ENCODE measurements at regions not wholly inside any gene's neighbourhood (a gene's known extent, or its start where the extent isn't known, plus 50 kb on each side); places are given as distances from the start of the nearest gene placed in this dataset.

DNA sequence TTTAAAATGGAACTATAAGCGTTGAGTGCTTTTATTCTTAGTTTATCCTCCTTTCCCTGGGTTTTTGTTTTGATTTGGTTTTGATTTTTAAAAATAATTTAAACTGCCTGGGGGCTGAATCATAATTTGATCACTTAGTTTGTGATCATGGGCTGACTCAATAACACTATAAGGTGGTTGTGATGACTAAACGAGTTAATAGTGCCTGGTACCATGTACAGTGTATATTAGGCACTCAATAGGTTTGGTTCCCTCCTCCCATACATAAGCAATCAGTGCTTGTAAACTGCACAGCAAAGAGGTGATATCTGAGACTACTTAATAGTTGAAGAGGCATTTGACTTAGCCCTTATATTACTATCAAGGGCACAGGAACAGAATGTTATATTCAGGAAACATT lies 200.9 kb upstream of the RFC3 start:
- TF ChIP-seq, protein P1, sequence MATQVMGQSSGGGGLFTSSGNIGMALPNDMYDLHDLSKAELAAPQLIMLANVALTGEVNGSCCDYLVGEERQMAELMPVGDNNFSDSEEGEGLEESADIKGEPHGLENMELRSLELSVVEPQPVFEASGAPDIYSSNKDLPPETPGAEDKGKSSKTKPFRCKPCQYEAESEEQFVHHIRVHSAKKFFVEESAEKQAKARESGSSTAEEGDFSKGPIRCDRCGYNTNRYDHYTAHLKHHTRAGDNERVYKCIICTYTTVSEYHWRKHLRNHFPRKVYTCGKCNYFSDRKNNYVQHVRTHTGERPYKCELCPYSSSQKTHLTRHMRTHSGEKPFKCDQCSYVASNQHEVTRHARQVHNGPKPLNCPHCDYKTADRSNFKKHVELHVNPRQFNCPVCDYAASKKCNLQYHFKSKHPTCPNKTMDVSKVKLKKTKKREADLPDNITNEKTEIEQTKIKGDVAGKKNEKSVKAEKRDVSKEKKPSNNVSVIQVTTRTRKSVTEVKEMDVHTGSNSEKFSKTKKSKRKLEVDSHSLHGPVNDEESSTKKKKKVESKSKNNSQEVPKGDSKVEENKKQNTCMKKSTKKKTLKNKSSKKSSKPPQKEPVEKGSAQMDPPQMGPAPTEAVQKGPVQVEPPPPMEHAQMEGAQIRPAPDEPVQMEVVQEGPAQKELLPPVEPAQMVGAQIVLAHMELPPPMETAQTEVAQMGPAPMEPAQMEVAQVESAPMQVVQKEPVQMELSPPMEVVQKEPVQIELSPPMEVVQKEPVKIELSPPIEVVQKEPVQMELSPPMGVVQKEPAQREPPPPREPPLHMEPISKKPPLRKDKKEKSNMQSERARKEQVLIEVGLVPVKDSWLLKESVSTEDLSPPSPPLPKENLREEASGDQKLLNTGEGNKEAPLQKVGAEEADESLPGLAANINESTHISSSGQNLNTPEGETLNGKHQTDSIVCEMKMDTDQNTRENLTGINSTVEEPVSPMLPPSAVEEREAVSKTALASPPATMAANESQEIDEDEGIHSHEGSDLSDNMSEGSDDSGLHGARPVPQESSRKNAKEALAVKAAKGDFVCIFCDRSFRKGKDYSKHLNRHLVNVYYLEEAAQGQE (IDR thresholded peaks at IDR 0.05; ENCODE audit: insufficient read depth in 1 of 2, low read depth in 2 of 2, low read length in 2 of 2), result no peak
- no peak for TF ChIP-seq POLR2AphosphoS5 (IDR thresholded peaks at IDR 0.05; ENCODE audit: low read depth, low read length)
- TF ChIP-seq TAF1 (IDR thresholded peaks at IDR 0.05; ENCODE audit: borderline replicate concordance, insufficient read depth, low read length), result no peak

DNA sequence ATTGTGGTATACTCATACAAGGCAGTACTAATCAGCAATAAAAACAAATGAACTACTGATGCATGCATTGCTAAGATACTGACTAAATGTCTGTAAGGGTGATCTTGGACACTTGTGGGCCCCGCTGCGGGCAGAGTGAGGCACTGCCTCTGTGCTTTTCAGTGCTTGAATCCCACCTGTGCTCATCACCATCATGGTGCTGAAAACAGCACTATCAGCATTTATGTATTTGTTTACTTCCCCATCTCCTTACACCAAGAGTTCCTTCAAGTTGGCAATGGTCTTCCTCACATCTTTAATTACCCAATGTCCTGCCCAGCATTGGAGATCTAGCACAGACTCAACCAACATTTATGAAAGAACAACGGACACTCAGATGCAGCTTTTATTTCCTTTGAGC lies 193.7 kb upstream of the RFC3 start:
- TF ChIP-seq POLR2AphosphoS5 (IDR thresholded peaks at IDR 0.05; ENCODE audit: low read depth, low read length) (no peak), SIN3A (IDR thresholded peaks at IDR 0.05; ENCODE audit: borderline replicate concordance, insufficient read depth, low read length) (no peak), FOXP2 (optimal IDR thresholded peaks at IDR 0.05; ENCODE audit: borderline replicate concordance, extremely low read depth, extremely low read length, insufficient read depth) (no peak), TAF1 (IDR thresholded peaks at IDR 0.05; ENCODE audit: borderline replicate concordance, insufficient read depth, low read length) (no peak)
- TF ChIP-seq, protein P1 (IDR thresholded peaks at IDR 0.05; ENCODE audit: insufficient read depth in 1 of 2, low read depth in 2 of 2, low read length in 2 of 2), result no peak

DNA sequence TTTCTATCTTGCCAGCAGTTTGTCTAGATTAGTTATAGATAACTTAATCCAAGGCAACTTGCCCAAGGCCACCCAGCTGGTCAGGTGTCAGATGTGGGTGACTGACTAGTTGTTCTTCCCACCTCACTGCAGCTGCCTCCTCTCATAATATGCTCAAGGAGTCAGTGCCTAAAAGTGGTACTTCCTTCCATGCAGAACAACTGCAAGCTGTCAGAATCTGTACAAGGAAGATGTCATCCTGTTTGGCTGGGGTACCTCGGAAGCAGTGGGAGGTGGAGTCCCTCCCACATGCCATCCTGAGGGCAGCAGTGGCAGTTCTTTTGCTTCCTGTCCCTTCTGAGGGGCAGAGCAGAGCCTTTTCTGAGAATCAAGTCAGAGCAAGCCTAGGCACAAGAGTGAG lies 193.2 kb upstream of the RFC3 start:
- TF ChIP-seq FOXP2 (optimal IDR thresholded peaks at IDR 0.05; ENCODE audit: borderline replicate concordance, extremely low read depth, extremely low read length, insufficient read depth), result no peak
- no peak for TF ChIP-seq SIN3A (IDR thresholded peaks at IDR 0.05; ENCODE audit: borderline replicate concordance, insufficient read depth, low read length)
- no peak for TF ChIP-seq TAF1 (IDR thresholded peaks at IDR 0.05; ENCODE audit: borderline replicate concordance, insufficient read depth, low read length)
- TF ChIP-seq POLR2AphosphoS5 (IDR thresholded peaks at IDR 0.05; ENCODE audit: low read depth, low read length), result no peak
- TF ChIP-seq, protein P1 (IDR thresholded peaks at IDR 0.05; ENCODE audit: insufficient read depth in 1 of 2, low read depth in 2 of 2, low read length in 2 of 2), result no peak

- no peak for TF ChIP-seq FOXP2 (optimal IDR thresholded peaks at IDR 0.05; ENCODE audit: borderline replicate concordance, extremely low read depth, extremely low read length, insufficient read depth)
- no peak for TF ChIP-seq POLR2AphosphoS5 (IDR thresholded peaks at IDR 0.05; ENCODE audit: low read depth, low read length)
- TF ChIP-seq, protein P1 (IDR thresholded peaks at IDR 0.05; ENCODE audit: insufficient read depth in 1 of 2, low read depth in 2 of 2, low read length in 2 of 2), result no peak
- TF ChIP-seq TAF1 (IDR thresholded peaks at IDR 0.05; ENCODE audit: borderline replicate concordance, insufficient read depth, low read length), result no peak
- TF ChIP-seq SIN3A (IDR thresholded peaks at IDR 0.05; ENCODE audit: borderline replicate concordance, insufficient read depth, low read length), result no peak
Observed at GRCh38 chr13:33626407-33626806, 191.5 kb upstream of the RFC3 start.

GRCh38 chr13:33628662-33629061 lies 189.3 kb upstream of the RFC3 start:
- TF ChIP-seq FOXP2 (optimal IDR thresholded peaks at IDR 0.05; ENCODE audit: borderline replicate concordance, extremely low read depth, extremely low read length, insufficient read depth), result no peak
- no peak for TF ChIP-seq POLR2AphosphoS5 (IDR thresholded peaks at IDR 0.05; ENCODE audit: low read depth, low read length)
- no peak for TF ChIP-seq SIN3A (IDR thresholded peaks at IDR 0.05; ENCODE audit: borderline replicate concordance, insufficient read depth, low read length)
- TF ChIP-seq TAF1 (IDR thresholded peaks at IDR 0.05; ENCODE audit: borderline replicate concordance, insufficient read depth, low read length), result no peak
- TF ChIP-seq, protein P1 (IDR thresholded peaks at IDR 0.05; ENCODE audit: insufficient read depth in 1 of 2, low read depth in 2 of 2, low read length in 2 of 2), result no peak
